ENCODE measurements at regions not wholly inside any gene's neighbourhood (a gene's known extent, or its start where the extent isn't known, plus 50 kb on each side); places are given as distances from the start of the nearest gene placed in this dataset.

- no peaks in the 10 kb centered on the region for H3K36me3 Mint-ChIP-seq (ENCODE audit: low read depth)
- H3K4me3 Mint-ChIP-seq: no peak overlapping the region
- POLR2A ChIA-PET: no interaction called here
- no peaks in the 10 kb centered on the region for H3K4me1 Mint-ChIP-seq (ENCODE audit: low read depth)
- intact Hi-C loops (cut with DNase I, micrococcal nuclease): no loop called here
- Histone ChIP-seq H3K27me3 (ENCODE audit: control insufficient read depth in 1 of 2, insufficient read depth in 2 of 2, low read length in 2 of 2) (no peaks in the 10 kb centered on the region), H3K9me3 (ENCODE audit: control insufficient read depth in 1 of 2, insufficient read depth in 1 of 2, low read length in 2 of 2) (no peaks in the 10 kb centered on the region), H3K36me3 (ENCODE audit: insufficient read depth, low read length) (no peaks in the 10 kb centered on the region), H3K4me3 (ENCODE audit: low read length) (no peak overlapping the region), H3K27ac (ENCODE audit: low read depth in 1 of 2, low read length in 2 of 2) (no peak overlapping the region), H3K4me1 (ENCODE audit: insufficient read depth, low read length) (no peaks in the 10 kb centered on the region)
- CTCF ChIA-PET: no interaction called here
- ATAC-seq (ENCODE audit: poor library complexity) (no peak), DNase-seq (no peak)
- peaks cover 2% of the 10 kb centered on the region for H3K9me3 Mint-ChIP-seq
- TF ChIP-seq CTCF (IDR thresholded peaks at IDR 0.05): no peak
- H3K27me3 Mint-ChIP-seq: no peaks in the 10 kb centered on the region
- H3K27ac Mint-ChIP-seq: no peak overlapping the region
These were observed 390.7 kb downstream of the TMEM182 start for GRCh38 chr2:103152556-103152955.

- no peak overlapping the region for H3K27ac ChIP-seq (ENCODE audit: low read depth in 1 of 2, low read length in 2 of 2)
- DNase-seq: no peak
- no peaks in the 10 kb centered on the region for H3K27me3 Mint-ChIP-seq
- H3K4me1 ChIP-seq (ENCODE audit: insufficient read depth, low read length): no peaks in the 10 kb centered on the region
- no peaks in the 10 kb centered on the region for H3K36me3 Mint-ChIP-seq (ENCODE audit: low read depth)
- H3K27me3 ChIP-seq (ENCODE audit: control insufficient read depth in 1 of 2, insufficient read depth in 2 of 2, low read length in 2 of 2): no peaks in the 10 kb centered on the region
- no peaks in the 10 kb centered on the region for H3K9me3 ChIP-seq (ENCODE audit: control insufficient read depth in 1 of 2, insufficient read depth in 1 of 2, low read length in 2 of 2)
- peaks cover 2% of the 10 kb centered on the region for H3K9me3 Mint-ChIP-seq
- no peak for ATAC-seq (ENCODE audit: poor library complexity)
- H3K27ac Mint-ChIP-seq: no peak overlapping the region
- POLR2A ChIA-PET: no interaction called here
- H3K4me1 Mint-ChIP-seq (ENCODE audit: low read depth): no peaks in the 10 kb centered on the region
- H3K4me3 Mint-ChIP-seq: no peak overlapping the region
- TF ChIP-seq CTCF (IDR thresholded peaks at IDR 0.05): no peak
- H3K36me3 ChIP-seq (ENCODE audit: insufficient read depth, low read length): no peaks in the 10 kb centered on the region
- intact Hi-C loops (cut with DNase I, micrococcal nuclease): no loop called here
- CTCF ChIA-PET: no interaction called here
- no peak overlapping the region for H3K4me3 ChIP-seq (ENCODE audit: low read length)
These were observed 391.9 kb downstream of the TMEM182 start for GRCh38 chr2:103153580-103154284.

- ATAC-seq (ENCODE audit: poor library complexity): no peak
- POLR2A ChIA-PET: no interaction called here
These were observed 393.5 kb downstream of the TMEM182 start for GRCh38 chr2:103155308-103155707.

More at GRCh38 chr2:103155308-103155707, 393.5 kb downstream of the TMEM182 start:
- intact Hi-C loops (cut with DNase I, micrococcal nuclease): no loop called here
- Histone ChIP-seq H3K9me3 (ENCODE audit: control insufficient read depth in 1 of 2, insufficient read depth in 1 of 2, low read length in 2 of 2) (no peaks in the 10 kb centered on the region), H3K27ac (ENCODE audit: low read depth in 1 of 2, low read length in 2 of 2) (no peak overlapping the region), H3K36me3 (ENCODE audit: insufficient read depth, low read length) (no peaks in the 10 kb centered on the region), H3K27me3 (ENCODE audit: control insufficient read depth in 1 of 2, insufficient read depth in 2 of 2, low read length in 2 of 2) (no peaks in the 10 kb centered on the region), H3K4me1 (ENCODE audit: insufficient read depth, low read length) (no peaks in the 10 kb centered on the region), H3K4me3 (ENCODE audit: low read length) (no peak overlapping the region)
- CTCF ChIA-PET: no interaction called here
- no peaks in the 10 kb centered on the region for H3K27me3 Mint-ChIP-seq
- TF ChIP-seq CTCF (IDR thresholded peaks at IDR 0.05): no peak
- H3K4me3 Mint-ChIP-seq: no peak overlapping the region
- H3K36me3 Mint-ChIP-seq (ENCODE audit: low read depth): no peaks in the 10 kb centered on the region
- H3K4me1 Mint-ChIP-seq (ENCODE audit: low read depth): no peaks in the 10 kb centered on the region
- peaks cover 2% of the 10 kb centered on the region for H3K9me3 Mint-ChIP-seq
- no peak overlapping the region for H3K27ac Mint-ChIP-seq
- no peak for DNase-seq

Data from CD4-positive, alpha-beta T cell (primary cell).